GM21367 (cell line): ENCODE measurements at regions not wholly inside any gene's neighbourhood (a gene's known extent, or its start where the extent isn't known, plus 50 kb on each side); places are given as distances from the start of the nearest gene placed in this dataset.
"Not testable (repeated sequence)": the region's sequence is repeated elsewhere in the genome, so short reads cannot be mapped to it uniquely, and the experiment has no call there.

Source experiments
- ATAC-seq: cut with Tn5 transposase; IDR thresholded peaks from one replicate; pipeline ENCODE4 v1.9.1; 2021; ENCODE audit not compliant: unreplicated experiment

DNA sequence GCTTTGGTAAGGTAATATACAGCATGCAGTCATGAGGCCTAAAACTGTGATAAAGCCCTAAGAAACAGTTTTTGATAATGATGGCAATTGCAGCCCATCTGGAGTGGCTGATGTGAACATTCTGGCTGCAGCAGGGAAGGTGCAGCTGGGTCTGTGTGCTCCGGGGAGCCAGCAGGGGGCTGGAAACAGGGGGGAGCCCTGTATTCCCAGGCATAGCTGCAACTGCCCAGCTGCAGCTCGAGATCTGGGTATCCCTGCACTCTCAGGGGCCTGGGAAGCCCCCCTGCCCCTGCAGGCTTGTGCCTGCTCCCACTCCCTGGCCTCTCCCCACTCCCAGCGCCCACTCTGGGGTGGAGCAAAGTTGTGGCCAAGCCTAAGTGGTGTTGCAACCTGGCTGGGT lies 95.6 kb downstream of the RRAGB start:
- no peak for ATAC-seq

DNA sequence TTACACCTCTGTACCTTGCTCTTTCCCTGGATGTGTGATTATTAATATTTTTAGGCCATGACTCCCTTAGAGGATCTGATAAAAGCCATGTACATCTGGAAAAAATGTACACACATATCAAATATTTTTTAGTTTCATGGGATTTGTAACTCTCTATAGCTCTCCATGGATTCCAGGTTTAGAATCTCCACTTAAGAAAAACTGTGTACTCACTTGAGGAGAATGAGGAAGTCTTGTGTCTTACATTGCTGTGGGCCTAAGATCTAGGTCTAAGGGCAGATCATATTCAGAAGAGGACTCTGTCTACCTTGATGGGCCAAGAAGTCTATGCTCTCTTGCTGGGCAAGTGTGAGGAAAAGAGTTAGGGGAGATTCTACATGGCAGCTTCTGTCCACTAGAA lies 98.0 kb downstream of the RRAGB start:
- no peak for ATAC-seq

DNA sequence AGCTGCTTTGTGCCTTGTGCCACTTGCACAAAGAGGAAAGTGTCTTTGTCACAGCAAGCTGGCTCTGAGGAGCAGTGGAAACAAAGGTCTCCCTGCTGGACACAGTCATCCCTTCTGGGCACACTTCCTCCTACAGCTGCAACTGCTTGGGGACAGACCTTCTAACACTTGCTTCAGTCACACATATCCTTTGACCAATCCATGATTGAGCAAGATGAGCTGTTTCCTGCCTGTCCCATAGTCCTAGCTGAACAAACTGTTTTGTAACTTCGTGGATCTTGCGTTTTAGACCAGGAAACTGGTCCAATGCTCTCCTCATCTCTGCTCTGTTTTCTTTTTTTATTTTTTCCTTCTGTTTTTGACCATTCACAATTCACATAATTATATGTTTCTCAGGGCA lies 98.5 kb downstream of the RRAGB start:
- no peak for ATAC-seq

DNA sequence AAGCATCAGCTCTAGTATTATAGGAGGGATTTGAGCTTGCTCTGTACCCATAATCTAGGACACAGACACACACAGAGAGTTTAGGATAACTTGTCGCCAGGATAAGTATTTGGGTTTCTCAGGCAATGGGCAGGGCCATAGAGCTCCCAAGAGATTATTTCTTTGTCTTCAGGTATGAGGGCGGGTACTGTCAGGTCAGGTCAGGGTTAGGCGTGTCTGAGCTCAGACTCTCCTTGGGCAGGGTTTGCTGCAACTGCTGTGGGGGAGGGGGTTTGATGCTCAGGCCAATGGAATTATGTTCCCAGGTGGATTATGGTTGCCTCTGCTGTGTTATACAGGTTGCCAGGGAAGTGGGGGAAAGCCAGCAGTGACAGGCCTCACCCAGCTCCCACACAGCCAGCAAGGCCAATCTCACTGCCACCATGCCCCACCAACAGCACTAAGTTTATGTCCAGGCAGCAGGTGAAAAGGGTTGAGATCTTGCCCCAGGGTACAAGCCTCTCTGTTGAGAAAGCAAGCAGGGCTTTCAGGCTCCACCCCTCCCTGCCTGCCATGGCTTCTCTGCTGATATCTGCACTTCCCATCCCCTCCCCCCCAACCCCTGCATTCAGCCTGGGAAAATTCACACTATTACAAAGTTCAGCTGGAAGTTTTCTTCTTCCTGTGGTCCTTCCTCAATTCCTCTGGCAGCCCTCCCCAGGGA lies 101.3 kb downstream of the RRAGB start:
- no peak for ATAC-seq

DNA sequence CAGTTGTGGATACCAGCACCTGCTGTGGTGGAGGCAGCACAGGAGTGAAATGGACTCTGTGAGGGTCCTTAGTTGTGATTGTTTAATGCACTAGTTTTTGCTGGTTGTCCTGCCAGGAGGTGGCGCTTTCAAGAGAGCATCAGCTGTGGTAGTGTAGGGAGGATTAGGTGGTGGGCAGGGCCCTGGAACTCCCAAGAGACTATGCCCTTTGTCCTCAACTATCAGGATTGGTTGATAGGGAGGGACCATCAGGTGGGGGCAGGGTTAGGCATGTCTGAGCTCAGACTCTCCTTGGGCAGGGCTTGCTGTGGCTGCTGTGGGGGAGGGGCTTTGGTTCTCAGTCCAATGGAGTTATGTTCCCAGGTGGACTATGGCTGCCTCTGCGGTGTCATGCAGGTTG lies 121.9 kb downstream of the RRAGB start:
- no peak for ATAC-seq

DNA sequence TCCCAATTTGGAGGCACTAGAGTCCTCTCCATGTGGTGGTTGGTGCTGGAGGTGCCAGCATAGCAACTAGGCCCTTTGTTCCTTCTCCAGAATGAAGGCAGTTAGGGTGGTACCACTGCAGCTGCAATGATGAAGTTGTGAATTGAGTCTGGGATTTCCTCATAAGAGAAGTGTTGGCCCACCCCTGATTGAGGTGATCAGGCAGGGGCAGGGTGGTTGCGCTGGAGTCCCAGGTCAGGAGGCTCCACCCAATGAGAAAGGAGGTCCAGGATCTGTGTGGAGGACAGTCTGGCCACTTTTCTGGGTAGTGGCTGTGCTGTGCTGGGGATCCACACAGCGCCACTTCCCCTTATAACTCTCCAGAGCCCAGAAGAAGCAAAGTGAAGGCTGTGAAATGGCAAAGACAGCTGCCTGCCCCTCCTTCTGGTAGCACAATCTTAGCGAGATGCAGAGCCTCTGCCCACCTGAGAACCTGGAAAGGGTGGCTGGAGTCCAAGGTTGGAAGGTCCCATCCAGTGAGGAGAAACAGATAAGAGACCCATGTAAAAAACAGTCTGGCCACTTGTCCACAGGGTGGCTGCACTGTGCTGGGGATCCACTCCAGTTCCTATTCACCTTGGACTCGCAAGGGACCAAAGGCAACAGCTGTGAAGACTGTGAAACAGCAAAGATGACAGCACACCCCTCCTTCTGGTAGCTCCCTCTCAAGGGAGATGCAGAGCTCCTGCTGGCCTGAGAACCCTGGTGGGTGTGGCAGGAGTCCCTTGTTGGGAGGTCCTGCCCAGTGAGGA lies 124.6 kb downstream of the RRAGB start:
- no peak for ATAC-seq

DNA sequence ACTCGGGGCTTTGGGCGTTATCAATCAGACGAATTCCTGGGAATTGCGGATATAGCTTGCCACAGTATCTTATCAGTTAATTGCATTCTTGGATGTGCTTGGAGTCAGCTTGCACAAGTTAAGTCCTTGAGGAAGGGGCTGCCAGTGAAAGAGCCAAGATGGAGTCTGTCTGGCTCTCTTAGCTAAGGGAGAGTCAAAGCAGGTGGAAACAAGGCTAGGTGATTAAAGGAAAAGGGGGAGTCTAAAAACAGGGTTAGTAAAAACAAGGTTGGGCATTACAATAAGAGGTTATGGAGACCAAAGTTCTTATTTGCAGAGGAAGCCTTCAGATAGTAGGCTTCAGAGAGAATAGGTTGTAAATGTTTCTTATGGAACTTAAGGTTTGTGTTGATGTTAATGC lies 149.2 kb downstream of the RRAGB start:
- ATAC-seq, result not testable (repeated sequence)

DNA sequence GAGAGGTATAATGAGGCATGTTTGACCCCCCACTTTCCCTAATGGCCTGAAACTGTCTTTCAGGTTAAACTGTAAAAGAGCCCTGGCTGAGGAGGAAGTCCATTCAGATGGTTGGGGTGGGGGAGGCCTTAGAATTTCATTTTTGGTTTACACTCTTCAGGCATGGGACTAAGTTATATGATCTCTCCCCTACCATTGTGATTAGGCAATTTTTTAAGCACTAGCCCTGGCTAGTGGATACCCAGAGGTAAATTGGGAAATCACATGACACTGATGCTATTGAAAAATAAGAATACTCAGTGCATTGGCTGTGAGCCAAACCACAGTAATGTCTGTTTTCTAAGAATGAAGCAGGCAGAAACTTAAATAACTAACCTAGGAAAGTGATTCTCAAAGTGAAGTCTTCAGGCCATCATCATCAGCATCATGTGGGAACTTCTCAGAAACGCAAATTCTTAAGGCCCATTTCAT lies 149.7 kb downstream of the RRAGB start:
- peak; percentile 84 for ATAC-seq

DNA sequence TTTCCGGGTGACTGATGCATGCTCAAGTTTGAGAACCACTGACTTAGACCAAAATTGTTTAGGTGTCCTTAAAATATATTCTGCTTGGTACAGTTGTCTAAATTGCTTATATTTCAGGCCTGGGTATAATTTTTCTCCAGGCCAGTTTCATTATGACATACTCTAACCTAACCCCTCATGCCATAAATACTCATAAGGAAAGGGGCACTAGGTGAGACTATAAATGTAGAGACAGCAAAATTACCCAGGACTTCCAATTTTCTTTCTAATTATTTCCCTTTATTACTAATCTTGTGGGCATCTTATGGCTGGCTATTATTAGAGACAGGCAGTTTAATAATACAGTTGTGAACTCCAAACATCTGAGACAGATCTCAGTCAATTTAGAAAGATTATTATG lies 150.2 kb downstream of the RRAGB start:
- ATAC-seq, result peak; percentile 57

DNA sequence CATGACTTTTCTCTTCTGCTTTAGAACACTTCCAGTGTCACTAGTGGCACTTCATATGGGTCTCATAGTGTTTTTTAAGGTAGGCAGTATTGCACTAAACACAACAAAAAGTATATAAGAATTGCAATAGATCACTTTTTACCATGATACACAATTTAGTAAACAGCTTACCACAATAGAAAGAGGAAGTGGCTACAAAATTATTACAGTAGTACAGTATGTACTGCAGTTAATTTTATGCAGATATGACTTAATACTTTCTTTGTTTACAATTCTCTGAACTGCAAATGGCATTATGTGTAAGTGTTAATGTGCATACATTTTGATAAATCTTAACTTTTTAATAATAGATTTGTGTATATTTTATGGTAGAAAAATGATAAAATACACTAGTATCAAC lies 157.3 kb downstream of the RRAGB start:
- ATAC-seq, result no peak

DNA sequence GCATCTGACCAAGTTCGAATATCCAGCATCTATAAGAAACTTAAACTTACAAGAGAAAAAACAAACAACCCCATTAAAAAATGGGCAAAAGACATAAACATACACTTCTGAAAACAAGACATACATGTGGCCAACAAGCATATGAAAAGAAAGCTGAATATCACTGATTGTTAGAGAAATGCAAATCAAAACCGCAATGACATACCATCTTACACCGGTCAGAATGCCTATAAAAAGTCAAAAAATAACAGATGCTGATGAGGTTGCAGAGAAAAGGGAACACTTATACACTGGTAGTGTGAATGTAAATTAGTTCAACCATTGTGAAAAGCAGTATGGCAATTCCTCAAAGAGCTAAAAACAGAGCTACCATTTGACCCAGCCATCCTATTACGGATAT lies 166.0 kb downstream of the RRAGB start:
- not testable (repeated sequence) for ATAC-seq

DNA sequence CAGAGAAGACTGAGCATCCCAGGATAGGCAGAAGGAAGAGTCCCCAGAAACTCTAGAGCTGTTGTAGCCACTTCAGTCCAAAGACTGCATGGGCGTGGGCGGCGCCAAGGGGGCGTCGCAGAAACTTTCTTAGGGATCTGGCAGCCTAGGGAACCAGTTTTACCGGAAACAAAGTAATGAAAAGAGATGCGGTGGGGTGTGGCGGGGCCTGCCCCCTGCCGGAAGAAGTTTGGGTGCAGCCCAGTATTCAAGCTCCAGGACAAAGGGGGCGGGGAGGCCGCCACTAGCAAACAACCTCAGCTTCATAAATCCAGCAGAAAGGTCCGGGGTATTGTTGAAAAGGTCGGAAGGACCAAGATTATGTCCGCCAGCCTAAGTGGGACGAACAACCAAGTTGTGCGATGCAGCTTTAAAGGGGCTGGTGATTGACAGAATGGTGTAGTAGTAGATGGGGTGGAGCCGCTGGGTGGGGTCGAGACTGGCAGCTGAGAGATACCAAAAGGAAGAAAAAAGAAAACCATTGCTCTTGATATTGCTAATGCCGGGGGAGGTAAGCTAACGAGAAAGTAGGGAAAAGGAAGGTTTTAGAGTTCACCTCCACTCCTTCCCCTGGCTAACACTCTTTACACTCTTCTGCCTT lies 190.5 kb downstream of the RRAGB start:
- peak; percentile 80 for ATAC-seq

DNA sequence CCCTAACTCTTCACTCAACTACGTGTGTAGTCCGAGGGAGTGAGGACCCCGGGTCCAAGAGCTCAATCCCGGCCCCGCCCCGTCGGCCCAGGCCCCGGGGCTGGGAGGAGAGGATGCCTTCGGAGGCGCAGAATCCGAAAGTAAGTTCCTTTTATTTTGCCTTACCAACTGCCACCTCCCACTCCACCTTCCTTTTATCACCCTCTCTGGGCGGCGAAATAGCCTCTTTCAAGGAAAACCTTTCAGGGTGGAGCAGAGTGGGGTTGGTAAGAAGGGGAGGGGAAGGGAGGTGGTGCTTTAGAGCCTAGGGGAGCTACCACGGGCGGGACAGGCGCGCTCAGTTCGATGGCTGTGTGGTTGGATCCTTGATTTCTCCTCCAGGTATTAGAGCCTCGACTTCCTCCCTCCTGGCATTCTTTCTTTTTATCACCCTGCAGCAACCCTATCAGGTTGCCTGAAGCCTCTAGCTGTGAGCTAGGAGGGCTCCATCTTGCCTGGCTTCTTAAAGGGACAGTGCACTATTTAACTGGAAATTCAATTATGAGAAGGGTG lies 191.2 kb downstream of the RRAGB start:
- no peak for ATAC-seq

DNA sequence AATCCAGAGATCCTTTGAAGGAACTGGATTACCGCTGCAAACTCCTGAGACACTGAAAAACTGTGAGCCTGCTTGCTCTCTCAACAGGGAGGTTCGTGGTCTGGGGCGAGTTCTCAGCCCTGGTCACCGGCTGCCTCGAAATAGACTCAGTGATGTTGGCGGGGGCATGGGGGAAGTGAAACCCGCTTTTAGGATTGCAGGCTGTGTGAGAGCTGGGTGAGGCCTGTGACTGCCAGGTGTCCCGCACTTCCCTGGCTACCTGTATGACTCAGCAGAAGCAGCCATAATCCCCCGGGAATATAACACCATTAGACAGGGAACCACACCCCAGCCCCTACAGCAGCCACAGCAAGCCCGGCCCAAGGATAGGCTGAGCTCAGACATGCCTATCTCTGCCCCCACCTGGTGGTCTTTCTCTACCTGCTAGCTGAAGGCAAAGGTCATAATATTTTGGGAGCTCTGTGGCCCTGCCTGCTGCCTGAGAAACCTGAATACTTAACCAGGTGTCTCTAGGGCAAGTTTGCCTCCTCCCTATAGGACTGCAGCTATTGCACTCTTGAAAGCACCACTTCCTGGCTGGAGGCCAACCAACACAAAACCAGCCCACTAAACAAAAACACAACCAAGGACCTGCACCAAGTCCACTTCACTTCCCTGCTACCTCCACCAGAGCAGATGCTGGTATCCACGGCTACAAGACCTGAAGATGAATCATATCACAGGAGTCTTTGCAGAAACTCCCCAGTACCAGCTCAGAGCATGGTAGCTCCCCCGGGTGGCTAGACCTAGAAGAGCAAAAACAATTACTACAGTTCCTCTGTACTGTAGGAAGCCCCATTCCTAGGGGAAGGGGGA lies 202.0 kb downstream of the RRAGB start:
- peak; percentile 91 for ATAC-seq

DNA sequence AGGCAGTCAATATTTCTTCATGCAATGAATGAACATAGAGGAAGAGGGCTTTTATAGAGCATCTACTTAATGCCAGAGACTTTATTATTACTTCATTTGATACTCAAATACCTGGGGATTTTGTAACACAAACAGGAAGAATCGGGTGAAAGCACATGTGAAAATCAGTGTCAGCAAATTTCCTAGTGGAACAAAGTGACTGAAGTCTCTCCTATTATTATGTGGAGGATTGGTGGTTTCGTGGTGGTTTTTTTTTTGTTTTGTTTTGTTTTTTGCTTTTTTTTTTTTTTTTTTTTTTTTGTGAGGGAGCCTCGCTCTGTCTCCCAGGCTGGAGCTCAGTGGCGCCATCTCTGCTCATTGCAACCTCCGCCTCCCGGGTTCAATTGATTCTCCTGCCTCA lies 207.0 kb downstream of the RRAGB start:
- ATAC-seq, result no peak

DNA sequence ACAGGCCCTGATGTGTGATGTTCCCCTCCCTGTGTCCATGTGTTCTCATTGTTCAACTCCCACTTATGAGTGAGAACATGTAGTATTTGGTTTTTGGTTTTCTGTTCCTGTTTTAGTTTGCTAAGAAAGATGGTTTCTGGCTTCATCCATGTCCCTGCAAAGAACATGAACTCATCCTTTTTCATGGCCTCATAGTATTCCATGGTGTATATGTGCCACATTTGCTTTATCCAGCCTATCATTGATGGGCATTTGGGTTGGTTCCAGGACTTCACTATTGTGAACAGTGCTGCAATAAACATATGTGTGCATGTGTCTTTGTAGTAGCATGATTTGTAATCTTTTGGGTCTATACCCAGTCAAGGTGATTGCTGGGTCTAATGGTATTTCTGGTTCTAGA lies 211.0 kb downstream of the RRAGB start:
- ATAC-seq, result not testable (repeated sequence)
